ENCODE measurements at regions not wholly inside any gene's neighbourhood (a gene's known extent, or its start where the extent isn't known, plus 50 kb on each side); places are given as distances from the start of the nearest gene placed in this dataset.

GRCh38 chr11:104405277-104405676, 241.3 kb upstream of the PDGFD start:
- no peak for TF ChIP-seq CTCF (conservative IDR thresholded peaks at IDR 0.05; ENCODE audit: low read length)
- no peak for TF ChIP-seq EZH2phosphoT487 (IDR thresholded peaks at IDR 0.05; ENCODE audit: borderline replicate concordance, low read depth, low read length)
